Muscle of arm (tissue), 1 donor: ENCODE measurements at regions not wholly inside any gene's neighbourhood (a gene's known extent, or its start where the extent isn't known, plus 50 kb on each side); places are given as distances from the start of the nearest gene placed in this dataset.
"Not testable (repeated sequence)": the region's sequence is repeated elsewhere in the genome, so short reads cannot be mapped to it uniquely, and the experiment has no call there.

Experiments used
- DNase-seq: peaks from one replicate; pipeline ENCODE4 v3.0.0-alpha.2; 2013

GRCh38 chr3:110680450-110680849, 391.2 kb upstream of the NECTIN3 start:
- DNase-seq = no peak

DNA sequence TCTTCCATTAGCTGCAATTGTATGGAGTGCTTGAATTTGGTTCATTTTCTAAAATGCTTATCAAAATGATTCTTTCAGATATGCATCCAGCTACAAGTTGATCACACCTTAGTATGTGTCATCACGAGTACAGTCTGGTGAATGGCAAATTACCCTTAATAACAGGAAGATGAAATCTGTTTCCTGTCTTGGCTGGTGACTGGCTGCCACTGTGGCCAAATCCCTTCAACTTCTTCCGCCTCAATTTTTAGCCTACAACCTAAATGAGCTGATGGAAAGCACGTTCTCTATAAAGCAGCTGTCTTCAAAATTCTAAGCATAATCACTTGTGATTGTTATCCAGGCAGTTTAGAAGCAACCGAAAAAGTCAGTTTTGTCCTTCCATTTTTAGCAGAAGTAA, 387.1 kb upstream of the NECTIN3 start:
- no peak for DNase-seq

GRCh38 chr3:110685630-110686029, 386.0 kb upstream of the NECTIN3 start:
- DNase-seq = no peak

- DNase-seq = no peak
Observed at GRCh38 chr3:110686701-110687100, 384.9 kb upstream of the NECTIN3 start.

GRCh38 chr3:110687138-110687537, 384.5 kb upstream of the NECTIN3 start:
- DNase-seq = no peak

DNA sequence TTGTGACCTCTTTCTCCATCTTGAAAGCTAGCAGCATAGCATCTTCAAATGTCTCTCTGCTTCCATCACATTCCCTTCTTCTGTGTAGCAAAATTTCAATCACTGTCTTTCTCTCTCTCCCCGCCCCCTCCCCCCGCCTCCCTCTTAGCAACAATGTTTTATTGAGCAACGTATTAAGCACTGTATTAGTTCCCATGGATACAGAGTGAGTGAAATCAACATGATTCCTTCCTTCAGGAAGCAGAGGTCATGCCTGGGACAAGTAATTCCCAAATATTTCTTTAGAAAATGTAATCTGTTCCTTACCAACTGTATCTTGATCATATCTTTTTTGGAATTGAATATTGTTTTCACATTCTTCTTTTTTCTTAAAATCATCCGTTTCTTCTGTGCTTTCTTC, 373.7 kb upstream of the NECTIN3 start:
- DNase-seq = peak; percentile 8

- DNase-seq = not testable (repeated sequence)
Observed at GRCh38 chr3:110704332-110704731, 367.3 kb upstream of the NECTIN3 start.

DNA sequence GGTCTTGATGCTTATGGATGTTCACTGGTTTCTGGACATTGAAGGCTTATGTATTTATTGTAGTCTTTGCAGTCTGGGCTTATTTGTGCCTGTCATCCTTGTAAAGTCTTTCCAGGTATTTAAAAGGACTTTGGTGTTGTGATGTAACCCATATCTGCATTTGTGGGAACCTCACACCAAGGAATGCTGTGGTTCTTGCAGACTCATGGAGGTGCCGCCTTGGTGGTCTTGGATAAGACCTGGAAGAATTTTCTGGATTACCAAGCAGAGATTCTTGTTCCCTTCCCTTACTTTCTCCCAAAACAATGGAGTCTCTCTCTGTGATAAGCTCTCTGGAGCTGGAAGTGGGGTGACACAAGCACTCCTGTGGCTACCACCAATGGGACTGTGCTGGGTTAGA, 363.5 kb upstream of the NECTIN3 start:
- DNase-seq = no peak

GRCh38 chr3:110710156-110710555, 361.5 kb upstream of the NECTIN3 start:
- no peak for DNase-seq

DNA sequence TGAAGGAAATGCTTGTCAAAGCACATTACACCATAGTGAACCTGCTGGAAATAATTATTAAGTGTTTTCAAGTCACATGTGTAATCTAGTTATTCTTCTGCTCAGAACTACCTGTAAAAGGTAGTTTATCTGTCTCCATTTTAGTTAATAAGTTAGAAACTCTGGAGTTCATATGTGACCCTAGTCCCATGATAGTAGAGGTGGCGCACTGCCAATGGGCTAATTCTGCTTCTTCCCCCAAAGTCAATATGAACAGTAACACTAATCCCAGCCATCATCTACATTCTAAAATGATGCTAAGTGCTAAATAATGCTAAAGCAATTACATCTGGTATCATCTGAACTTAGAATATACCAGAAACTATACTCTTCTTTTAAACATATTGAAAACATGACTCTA, 361.0 kb upstream of the NECTIN3 start:
- DNase-seq = no peak

- DNase-seq = no peak
Observed at GRCh38 chr3:110711130-110711832, 360.3 kb upstream of the NECTIN3 start.

GRCh38 chr3:110711851-110712516, 359.6 kb upstream of the NECTIN3 start:
- no peak for DNase-seq

DNA sequence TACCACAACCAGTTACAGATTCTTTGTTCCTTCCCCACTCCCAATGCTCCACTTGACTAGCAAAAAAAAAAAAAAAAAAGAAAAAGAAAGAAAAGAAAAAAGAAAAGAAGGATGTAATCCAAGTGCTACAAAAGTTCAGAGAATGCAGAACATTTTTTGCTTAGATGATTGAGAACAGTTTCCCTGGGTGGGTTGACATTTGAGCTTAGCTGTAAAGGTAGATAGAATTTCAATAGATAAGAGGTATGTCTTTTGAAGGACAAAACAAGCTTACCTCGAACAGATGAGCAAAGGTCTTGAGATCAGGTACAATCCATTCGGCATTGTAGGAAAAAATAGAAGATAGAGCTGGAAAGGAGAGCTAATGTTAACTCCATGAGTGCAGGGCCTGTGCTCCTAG, 344.6 kb upstream of the NECTIN3 start:
- no peak for DNase-seq

DNA sequence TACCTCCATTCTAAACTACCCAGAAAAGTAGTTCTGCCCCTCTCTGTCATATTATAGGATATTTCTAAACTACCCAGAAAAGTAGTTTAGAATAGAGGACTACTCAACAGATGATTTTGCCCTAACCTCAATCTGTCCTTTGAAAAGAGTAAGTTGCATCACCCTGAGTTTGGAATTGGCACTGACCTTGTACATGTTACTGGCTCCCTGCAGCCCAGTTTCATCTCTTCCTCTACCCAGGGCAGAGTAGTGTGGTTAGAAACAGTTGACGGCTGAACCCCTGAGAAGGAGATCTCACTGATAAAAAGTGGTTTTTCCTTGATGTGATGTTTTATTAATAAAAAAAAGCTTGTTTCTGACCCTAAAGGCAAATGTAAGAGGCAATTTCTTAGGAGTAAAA, 340.5 kb upstream of the NECTIN3 start:
- DNase-seq = no peak

DNA sequence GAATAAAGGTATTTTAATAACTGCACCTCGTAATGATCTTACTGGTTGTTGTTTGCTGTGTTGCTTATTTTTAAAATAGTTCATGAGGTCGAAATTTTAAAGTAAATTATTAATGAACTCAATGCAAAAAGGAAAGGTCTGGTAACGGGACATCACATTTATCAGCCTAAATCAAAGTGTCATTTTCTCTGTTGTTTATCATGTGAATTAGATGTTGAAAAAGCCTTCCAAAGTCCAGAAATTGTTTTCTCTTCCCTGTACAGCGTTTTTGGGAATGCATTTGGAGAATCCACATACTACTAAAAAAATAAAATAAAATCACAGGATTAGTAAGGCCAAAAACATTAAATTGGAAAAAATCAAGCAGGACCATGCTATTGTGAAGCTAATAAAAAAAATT, 339.2 kb upstream of the NECTIN3 start:
- DNase-seq = no peak

- DNase-seq = no peak
Observed at GRCh38 chr3:110733045-110733444, 338.6 kb upstream of the NECTIN3 start.

GRCh38 chr3:110734524-110734923, 337.1 kb upstream of the NECTIN3 start:
- no peak for DNase-seq

GRCh38 chr3:110736332-110736731, 335.3 kb upstream of the NECTIN3 start:
- DNase-seq = no peak

GRCh38 chr3:110738531-110738930, 333.1 kb upstream of the NECTIN3 start:
- DNase-seq = no peak

- DNase-seq = no peak
Observed at GRCh38 chr3:110741891-110742290, 329.7 kb upstream of the NECTIN3 start.

DNA sequence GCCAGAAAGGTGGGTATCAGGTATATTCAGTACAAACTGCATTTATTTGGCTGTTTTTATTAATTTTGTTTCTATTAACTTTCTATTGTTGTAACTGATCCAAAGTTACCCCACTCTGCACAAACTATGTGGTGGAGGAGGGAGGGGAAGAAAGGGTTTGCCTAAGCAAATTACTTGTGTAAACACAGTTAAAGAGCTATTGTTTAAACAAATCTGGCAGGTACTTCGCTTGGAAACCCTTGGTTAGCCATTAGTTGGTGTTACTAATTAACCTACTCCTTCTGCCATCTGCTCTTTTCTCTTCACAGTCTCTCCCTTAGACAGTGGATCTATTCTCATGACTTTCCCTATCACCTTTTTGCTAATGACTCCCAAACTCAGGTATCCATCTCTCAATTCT, 328.4 kb upstream of the NECTIN3 start:
- DNase-seq = no peak

GRCh38 chr3:110743984-110744383, 327.6 kb upstream of the NECTIN3 start:
- no peak for DNase-seq

DNA sequence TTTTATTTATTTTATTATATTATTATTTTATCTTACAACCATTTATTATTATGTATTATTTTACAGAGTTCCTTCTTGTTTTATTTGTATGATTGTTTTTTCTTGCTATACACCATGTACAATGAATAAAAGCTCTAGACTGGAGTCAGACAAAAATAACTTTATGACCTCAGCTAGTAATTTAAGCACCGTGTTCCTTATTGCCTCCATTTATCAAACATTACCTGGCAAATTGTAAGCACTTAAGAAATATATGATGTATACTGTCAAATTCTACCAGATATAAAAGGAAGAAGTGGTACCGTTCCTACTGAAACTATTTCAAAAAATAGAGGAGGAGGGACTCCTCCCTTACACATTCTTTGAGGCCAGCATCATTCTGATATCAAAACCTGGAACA, 326.9 kb upstream of the NECTIN3 start:
- DNase-seq = no peak

DNA sequence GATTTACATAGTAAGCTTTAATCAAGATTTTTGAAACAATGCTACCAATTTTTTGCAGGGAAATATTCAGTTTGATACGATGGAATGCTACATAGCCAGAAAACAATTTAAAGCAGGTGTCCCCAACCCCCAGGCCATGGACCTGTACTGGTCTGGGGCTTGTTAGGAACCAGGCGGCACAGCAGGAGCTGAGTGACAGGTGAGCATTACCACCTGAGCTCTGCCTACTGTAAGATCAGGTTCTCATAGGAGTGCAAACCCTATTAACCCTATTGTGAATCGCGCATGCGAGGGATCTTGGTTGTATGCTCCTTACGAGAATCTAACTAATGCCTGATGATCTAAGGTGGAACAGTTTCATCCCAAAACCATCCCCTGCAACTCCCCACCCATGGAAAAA, 322.6 kb upstream of the NECTIN3 start:
- no peak for DNase-seq
